GM12872 (cell line): ENCODE measurements at regions not wholly inside any gene's neighbourhood (a gene's known extent, or its start where the extent isn't known, plus 50 kb on each side); places are given as distances from the start of the nearest gene placed in this dataset.

Experiments
- CTCF ChIP-seq: IDR thresholded peaks from 3 replicates; pipeline ENCODE4 v1.5.1; 2011; ENCODE audit warnings: low read depth, mild to moderate bottlenecking, low read length, moderate library complexity; ENCODE audit not compliant: insufficient read depth

GRCh38 chr2:217006217-217006616 is 146.4 kb upstream of the TNP1 start:
- TF ChIP-seq CTCF, result no peak

GRCh38 chr2:217004656-217005055 is 144.8 kb upstream of the TNP1 start:
- TF ChIP-seq CTCF, result no peak

- TF ChIP-seq CTCF, result no peak
Measured at GRCh38 chr2:217001740-217002139, 141.9 kb upstream of the TNP1 start.

GRCh38 chr2:217000406-217000805 is 140.5 kb upstream of the TNP1 start:
- TF ChIP-seq CTCF, result no peak

GRCh38 chr2:216996279-216996845 is 136.5 kb upstream of the TNP1 start:
- TF ChIP-seq CTCF, result no peak

- no peak for TF ChIP-seq CTCF
Measured at GRCh38 chr2:216994353-216994854, 134.5 kb upstream of the TNP1 start.

- no peak for TF ChIP-seq CTCF
Measured at GRCh38 chr2:216992056-216992675, 132.3 kb upstream of the TNP1 start.
